ENCODE measurements at regions not wholly inside any gene's neighbourhood (a gene's known extent, or its start where the extent isn't known, plus 50 kb on each side); places are given as distances from the start of the nearest gene placed in this dataset.

DNA sequence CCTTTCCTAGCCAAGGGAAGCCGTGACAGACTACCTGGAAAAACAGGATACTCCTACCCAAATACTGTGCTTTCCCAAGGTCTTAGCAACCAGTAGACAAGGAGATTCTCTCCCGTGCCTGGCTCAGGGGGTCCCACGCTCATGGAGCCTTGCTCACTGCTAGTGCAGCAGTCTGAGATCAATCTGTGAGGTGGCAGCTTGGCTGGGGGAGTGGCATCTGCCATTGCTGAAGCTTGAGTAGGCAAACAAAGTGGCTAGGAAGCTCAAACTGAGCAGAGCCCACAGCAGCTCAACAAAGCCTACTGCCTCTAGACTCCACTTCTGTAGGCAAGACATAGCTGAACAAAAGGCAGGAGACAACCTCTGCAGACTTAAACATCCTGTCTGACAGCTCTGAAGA is 177.1 kb downstream of the PARM1 start:
- Histone ChIP-seq H3K4me1 (ENCODE audit: control insufficient read depth, insufficient read depth, low read length) (no peaks in the 10 kb centered on the region), H3K27ac (ENCODE audit: low read depth, low read length) (no peak overlapping the region), H3K36me3 (ENCODE audit: control insufficient read depth, insufficient read depth, low read length) (no peaks in the 10 kb centered on the region), H3K9me3 (ENCODE audit: control insufficient read depth, insufficient read depth, low read depth, low read length) (no peaks in the 10 kb centered on the region), H3K27me3 (ENCODE audit: control insufficient read depth, insufficient read depth, low read length) (no peaks in the 10 kb centered on the region), H3K4me3 (ENCODE audit: low read depth, low read length) (no peak overlapping the region), H3K9ac (ENCODE audit: low read length) (no peak overlapping the region)

DNA sequence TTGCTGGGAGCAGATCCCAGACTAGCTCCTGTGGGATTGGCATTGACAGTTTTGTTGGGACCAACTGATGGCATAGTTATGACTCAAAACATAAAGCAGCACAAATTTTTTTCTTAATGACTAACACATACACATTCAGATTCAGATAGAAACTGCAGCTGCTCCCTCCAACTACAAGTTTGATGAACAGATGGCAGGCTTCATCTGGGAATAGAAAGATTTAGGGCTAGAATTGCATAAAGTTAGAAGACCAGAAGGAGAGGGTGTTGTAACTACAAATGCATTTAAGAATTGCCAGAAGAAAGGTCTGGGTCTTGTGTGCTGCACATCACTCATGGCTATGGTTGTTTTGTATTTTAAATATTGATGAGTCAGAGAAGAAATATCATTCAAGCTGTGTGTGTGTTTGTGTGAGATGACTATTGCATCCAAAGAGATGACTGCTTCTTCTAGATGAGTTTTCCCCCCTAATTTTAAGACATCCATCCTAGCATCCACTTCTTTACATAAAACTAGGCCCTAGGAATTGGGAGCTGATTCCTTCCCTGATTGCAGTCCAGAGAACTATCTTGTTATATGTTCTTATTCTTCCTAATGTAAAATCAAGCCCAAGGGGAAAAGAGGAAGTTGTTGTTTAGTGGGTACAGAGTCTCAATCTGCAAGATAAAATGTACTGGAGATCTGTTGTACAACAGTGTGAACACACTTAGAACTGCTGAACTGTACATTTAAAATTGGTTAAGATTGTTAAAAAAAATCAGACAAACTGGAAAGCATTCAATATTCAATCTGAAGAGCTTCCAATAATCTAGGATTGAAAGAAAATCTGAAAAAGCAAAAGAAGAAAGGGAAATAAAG is 175.1 kb downstream of the PARM1 start:
- no peak overlapping the region for H3K4me3 ChIP-seq (ENCODE audit: low read depth, low read length)
- no peaks in the 10 kb centered on the region for H3K27me3 ChIP-seq (ENCODE audit: control insufficient read depth, insufficient read depth, low read length)
- H3K9me3 ChIP-seq (ENCODE audit: control insufficient read depth, insufficient read depth, low read depth, low read length) = no peaks in the 10 kb centered on the region
- H3K9ac ChIP-seq (ENCODE audit: low read length) = no peak overlapping the region
- no peaks in the 10 kb centered on the region for H3K4me1 ChIP-seq (ENCODE audit: control insufficient read depth, insufficient read depth, low read length)
- H3K36me3 ChIP-seq (ENCODE audit: control insufficient read depth, insufficient read depth, low read length) = no peaks in the 10 kb centered on the region
- H3K27ac ChIP-seq (ENCODE audit: low read depth, low read length) = no peak overlapping the region

DNA sequence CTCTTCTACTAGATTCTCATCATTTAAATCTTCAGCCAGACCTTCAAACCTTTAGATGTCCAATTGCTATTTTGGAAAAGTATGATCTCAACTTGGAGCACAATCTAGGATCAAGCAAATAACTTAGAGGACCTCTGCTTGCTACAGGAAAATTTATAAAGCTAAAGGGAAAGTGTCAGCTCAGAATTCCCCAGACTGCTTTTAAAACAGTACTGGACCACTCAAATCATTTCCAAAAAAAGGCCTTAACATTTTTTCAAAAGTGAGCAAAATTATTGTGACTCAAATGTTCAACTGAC is 169.8 kb downstream of the PARM1 start:
- Histone ChIP-seq H3K9ac (ENCODE audit: low read length) (no peak overlapping the region), H3K27ac (ENCODE audit: low read depth, low read length) (no peak overlapping the region), H3K36me3 (ENCODE audit: control insufficient read depth, insufficient read depth, low read length) (no peaks in the 10 kb centered on the region), H3K27me3 (ENCODE audit: control insufficient read depth, insufficient read depth, low read length) (no peaks in the 10 kb centered on the region), H3K9me3 (ENCODE audit: control insufficient read depth, insufficient read depth, low read depth, low read length) (no peaks in the 10 kb centered on the region), H3K4me3 (ENCODE audit: low read depth, low read length) (no peak overlapping the region), H3K4me1 (ENCODE audit: control insufficient read depth, insufficient read depth, low read length) (no peaks in the 10 kb centered on the region)

DNA sequence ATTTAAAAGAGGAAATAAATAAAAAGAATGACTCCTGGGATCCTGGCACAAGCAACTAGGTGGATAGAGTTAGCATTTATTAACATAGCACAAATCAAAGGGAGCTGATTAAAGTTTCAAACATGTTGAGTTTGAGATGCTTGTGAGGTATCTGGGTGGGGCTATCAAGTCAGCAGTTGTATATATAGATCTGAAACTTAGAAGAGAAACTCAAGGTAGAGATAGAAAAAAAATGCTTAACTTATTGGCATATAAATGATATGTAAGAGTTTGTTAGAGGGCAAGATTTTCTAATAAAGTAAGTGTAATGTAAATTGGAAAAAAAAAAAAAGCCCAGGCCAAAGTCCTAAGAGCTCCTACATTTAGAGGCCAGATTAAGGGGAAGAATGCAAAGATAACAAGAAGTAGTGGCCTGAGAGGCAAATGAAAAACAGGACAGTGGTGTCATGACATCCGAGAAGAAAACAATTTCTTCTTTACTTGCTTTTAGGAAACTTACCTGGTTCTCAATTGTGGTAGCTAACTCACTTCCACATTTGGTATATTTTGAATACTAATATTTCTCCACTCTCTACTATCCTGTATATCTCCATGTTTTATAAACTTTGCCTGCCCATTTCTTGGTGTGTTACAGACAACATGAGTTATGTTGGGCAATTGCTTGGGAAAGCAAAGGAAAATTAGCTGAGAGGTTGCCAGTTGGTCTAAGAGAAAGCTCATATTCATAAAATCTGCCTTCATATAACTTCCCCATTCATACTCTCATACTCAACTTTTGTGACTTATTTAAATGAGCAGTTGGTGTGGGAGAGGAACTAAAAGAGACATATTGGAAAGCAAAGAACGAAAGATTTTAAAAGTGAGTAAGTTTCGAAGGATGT is 169.2 kb downstream of the PARM1 start:
- H3K9ac ChIP-seq (ENCODE audit: low read length) = no peak overlapping the region
- H3K36me3 ChIP-seq (ENCODE audit: control insufficient read depth, insufficient read depth, low read length) = no peaks in the 10 kb centered on the region
- H3K4me3 ChIP-seq (ENCODE audit: low read depth, low read length) = no peak overlapping the region
- no peak overlapping the region for H3K27ac ChIP-seq (ENCODE audit: low read depth, low read length)
- no peaks in the 10 kb centered on the region for H3K4me1 ChIP-seq (ENCODE audit: control insufficient read depth, insufficient read depth, low read length)
- no peaks in the 10 kb centered on the region; the same call in 1 of the 2 replicates for H3K9me3 ChIP-seq (ENCODE audit: control insufficient read depth, insufficient read depth, low read depth, low read length)
- H3K27me3 ChIP-seq (ENCODE audit: control insufficient read depth, insufficient read depth, low read length) = no peaks in the 10 kb centered on the region

Measured in HUES6 (cell line).